NCI-H446 treated with DMSO at 0.1 percent for 48 hours (cell line): ENCODE measurements at regions not wholly inside any gene's neighbourhood (a gene's known extent, or its start where the extent isn't known, plus 50 kb on each side); places are given as distances from the start of the nearest gene placed in this dataset.
"Not testable (repeated sequence)": the region's sequence is repeated elsewhere in the genome, so short reads cannot be mapped to it uniquely, and the experiment has no call there.

Experiments
- DNase-seq: peaks from one replicate; lab custom pipeline; 2025; lab: John Stamatoyannopoulos, UW

DNA sequence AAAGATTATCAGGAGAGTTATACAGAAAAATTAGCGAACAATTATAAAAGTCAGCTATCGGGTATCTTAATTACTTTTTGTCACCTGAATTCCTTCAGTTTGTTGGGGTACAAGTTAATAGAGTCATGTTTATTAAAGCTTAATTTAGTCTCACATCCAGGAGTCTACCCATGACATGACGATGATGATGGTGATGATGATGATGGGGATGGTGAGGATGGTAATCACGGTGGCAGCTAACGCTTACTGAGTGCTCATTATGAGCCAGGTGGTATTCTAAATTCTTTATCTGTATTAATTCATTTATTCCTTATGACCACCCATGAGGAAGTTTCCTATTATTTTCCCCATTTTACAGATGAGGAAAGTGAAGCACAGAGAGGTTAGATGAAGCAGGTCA is 208.6 kb upstream of the KIF2A start:
- DNase-seq, result no peak

GRCh38 chr5:62100201-62100600 is 205.8 kb upstream of the KIF2A start:
- DNase-seq, result no peak

- not testable (repeated sequence) for DNase-seq
Measured at GRCh38 chr5:62103863-62104262, 202.1 kb upstream of the KIF2A start.

DNA sequence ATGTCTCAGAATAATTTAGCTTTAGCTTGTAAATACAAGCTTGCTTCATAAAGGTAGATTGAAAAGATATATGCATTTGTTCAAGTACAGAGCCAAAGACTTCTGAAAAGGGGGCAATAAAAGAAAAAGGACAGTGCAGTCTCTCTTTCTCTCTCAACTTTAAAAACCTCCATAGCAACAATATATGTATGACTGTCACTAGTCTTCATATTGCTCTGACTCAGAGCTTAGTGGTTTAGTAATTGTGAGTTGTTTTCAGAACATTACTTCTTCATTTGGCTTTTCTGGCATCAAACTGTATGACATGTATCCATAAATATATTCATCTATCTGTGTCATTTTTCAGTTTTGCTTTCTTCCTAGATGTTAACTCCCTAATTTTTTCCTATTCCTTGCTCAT is 194.6 kb upstream of the KIF2A start:
- DNase-seq, result no peak

- DNase-seq, result no peak
Measured at GRCh38 chr5:62112689-62113228, 193.2 kb upstream of the KIF2A start.

DNA sequence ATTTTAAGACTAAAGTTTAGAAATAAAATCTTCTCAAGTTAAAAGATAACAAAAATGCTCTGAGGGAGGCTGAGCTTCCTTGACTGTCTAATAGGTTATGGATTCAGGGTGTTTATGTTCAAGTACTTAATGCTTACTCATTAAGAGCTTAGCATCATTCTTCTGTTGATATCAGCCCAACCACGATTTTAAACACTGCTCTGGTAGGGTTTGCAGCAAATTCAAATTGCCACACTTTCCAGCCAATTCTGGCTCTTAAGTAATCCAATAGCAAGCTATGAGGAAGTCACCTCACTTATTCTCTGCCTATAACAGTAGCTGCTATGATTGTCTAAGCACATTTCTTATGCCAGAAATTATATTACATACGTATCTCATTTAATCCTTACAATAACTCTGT is 191.0 kb upstream of the KIF2A start:
- no peak for DNase-seq

DNA sequence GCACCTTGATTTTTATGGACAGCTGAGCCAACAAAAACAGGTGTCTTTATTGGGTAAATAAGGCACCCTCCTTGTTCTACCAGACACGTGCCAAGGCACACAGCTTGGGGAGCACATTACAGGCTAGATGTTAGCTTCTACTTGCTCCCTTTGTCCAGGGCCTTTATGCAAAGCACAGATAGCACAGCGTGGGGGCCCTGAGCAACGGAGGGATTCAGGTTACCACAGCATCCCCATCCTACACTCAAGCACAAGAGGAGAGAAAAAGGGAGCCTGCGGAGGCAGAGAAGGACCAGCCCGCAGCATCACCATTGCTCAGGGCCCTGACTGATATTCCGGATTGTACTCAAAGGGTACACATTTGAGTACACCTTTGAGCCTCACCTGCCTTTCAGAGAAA is 181.7 kb upstream of the KIF2A start:
- DNase-seq, result no peak

- DNase-seq, result no peak
Measured at GRCh38 chr5:62126090-62126489, 179.9 kb upstream of the KIF2A start.

DNA sequence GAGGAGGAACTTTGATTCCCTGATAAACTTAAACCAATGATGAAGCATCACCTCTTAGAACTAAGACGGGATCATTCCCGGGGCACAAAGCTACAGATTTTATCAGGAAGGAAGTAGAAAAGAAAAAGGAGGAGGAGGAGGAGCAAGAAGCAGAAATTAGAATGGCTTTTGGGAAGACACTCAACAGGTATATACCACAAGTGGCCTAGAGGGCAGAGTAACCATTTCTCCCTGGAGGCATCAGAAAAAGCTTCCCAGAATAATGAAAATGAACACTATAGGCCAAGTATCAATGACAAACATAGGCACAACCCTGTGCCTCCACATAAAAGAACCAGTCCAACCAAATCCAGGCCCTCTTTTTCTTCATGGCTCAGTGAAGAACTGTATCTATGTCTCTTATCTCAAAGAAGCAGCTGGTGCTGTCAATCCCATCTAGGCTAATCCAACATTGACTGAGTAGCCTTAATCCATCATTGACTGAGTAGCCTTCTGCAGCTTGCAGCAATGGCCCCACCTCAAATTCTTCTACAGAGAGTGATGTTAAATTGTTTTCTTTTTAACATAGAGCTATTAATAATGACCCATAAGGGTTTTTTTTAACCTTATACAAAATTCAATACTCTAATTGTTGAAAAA is 178.8 kb upstream of the KIF2A start:
- DNase-seq, result no peak

DNA sequence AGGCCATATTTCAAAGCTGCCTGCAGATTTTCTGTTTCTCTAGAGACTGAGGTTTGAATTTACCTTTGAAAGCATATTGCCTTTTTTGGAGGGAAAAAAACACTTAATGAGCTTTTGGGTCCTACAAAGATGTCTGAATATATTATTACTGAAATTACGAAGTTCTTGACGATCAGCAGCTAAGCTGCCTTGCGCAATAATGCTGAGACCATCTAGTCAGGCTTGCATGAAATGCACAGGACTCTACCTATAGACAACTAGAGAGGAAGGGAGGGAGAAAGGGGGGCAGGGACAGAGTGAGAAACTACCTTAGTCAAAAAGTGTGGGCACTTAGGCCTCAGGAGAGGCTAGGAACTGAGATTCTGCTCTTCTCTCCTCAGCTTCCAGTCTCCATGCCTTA is 175.9 kb upstream of the KIF2A start:
- DNase-seq, result no peak

DNA sequence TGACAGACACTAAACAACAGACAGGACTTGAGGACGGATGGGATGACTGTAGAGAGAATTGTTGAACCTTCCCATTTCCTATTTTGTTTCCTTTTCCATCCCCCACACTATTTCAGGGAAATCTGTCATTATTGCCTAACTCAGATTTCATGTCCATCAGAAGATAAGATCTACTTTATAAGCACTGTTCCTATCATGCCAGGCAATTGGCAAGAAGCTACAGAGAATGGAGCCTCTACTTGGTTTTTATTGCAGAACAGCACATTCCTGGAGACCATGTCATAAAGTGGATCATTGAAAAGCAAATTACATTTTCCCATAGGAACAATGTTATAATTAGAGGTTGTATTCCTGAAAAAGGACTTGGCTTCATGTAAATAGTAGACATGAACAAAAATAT is 173.7 kb upstream of the KIF2A start:
- no peak for DNase-seq

DNA sequence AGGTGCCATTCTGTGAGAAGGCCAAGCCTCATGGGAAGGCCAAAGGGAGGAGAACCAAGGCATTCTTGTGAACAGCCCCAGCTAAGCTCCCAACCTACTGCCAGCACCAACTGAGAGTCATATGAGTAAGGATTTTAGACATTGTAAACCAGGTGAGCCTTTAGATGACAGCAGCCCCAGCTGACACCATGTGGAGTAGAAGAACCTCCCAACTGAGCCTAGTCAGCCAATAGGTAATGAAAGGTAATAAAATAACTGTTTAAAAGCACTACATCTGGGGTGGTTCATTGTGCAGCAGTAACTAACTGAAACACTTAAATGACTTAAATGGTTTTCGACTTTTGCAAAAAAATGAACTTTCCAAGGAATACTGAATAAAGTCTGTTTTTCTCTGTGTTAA is 172.6 kb upstream of the KIF2A start:
- no peak for DNase-seq

DNA sequence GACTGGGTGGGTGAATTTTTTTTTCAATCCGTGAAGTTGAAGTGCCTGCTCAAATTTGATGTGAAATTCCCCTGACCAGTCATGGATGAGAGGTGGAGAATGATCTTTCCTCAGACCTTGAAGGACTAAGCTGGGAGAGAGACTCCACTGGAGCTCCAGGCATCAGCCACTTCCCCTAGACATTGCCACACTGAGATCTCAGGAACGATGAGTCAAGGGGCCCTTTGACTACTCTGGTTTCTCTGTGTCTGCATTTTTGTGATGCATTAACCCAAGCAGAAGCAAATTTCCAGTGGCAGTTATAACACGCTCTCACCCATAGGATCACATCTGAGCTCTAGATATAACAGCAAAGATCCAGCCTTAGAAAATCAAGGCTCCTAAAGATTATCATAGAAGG is 171.2 kb upstream of the KIF2A start:
- no peak for DNase-seq

DNA sequence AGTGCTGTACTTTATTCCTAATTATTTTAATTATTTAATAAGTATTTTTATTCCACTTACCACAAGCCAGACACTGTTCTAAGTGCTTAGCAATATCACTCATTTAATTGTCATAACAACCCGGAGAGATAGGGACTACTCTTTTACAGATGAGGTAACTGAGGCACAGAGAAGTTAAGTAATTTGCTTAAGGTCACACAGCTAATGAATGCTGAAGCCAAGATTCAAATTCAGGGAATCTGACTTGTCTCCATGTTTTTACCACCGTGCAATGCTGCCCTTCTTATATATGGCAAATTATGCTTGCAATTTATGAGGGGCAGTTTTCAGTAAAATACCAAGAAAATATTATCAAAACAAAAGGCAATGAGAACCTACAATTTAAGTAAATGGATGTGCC is 168.4 kb upstream of the KIF2A start:
- no peak for DNase-seq

DNA sequence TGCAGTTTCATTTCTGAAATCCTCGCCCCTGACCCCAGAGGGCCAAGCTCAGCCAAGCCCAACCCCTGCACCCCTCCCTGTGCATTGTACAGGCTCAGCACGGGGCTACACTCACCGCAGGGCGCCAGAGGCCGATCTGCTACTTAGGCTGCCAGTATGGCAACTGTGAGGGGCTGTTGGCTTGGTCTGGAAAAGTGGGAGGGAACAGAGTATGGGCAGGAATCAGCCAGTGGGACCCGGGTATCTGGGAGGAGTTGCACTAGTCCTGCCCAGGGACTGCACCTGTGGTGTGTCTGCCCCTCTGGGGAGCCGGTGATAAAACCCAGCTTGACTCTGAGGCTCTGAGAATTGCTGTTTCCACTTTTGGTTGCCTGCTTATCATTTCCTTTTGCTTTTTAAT is 167.4 kb upstream of the KIF2A start:
- no peak for DNase-seq

DNA sequence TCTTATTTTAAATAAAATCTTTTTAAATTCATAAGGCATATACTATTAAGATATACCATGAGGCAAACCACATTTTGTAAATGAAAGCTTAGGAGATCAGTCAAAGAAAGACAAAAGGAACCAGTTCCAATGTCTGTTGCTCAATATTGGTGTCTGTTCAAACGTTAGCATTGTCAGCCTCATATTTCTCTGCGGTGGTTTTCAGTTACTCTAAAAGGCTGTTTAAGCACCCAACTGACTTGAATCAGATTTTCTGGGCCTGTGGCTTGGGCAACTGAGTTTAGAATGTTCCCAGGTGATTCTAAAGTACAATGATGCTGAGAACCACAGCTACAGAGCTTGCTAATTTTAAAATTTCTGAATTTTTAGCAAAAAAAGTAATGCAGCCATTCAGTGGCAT is 166.3 kb upstream of the KIF2A start:
- DNase-seq, result no peak

DNA sequence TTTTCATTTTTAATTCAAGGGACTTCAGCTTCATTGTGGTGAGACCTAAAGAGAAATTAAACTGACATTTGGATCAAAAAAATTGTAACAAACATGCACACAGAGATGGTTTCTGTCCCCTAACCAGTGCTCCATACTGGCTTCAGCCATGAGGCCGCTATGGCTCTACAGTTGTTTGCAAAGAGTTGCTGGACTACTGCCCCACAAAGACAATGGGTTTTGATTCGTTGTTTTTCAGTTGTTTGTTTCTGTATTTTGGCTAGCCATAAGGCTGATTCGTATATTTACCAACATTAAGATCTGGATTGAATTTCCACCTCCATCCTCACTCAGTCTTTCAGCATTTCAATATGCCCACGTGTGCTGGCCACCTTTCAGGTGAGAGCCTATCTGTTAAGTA is 163.7 kb upstream of the KIF2A start:
- DNase-seq, result no peak

- DNase-seq, result no peak
Measured at GRCh38 chr5:62143268-62144229, 162.5 kb upstream of the KIF2A start.

GRCh38 chr5:62144401-62145022 is 161.5 kb upstream of the KIF2A start:
- DNase-seq, result no peak

- no peak for DNase-seq
Measured at GRCh38 chr5:62149879-62150278, 156.1 kb upstream of the KIF2A start.

- DNase-seq, result peak; percentile 33
Measured at GRCh38 chr5:62152394-62153087, 153.5 kb upstream of the KIF2A start.

DNA sequence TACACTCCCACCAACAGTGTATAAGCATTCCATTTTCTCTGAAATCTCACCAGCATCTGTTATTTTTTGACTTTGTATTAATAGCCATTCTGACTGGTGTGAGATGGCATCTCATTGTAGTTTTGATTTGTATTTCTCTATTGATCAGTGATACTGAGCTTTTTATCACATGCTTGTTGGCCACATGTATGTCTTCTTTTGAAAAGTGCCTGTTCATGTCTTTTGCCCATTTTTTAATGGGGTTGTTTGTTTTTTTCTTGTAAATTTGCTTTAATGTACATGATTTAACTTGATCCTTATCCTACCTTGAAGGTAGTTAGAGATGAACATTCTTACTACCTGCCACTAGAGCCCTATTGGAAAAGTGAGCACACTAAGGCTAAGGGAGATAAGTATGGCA is 151.2 kb upstream of the KIF2A start:
- DNase-seq, result no peak
